HG02763 (cell line): ENCODE measurements at regions not wholly inside any gene's neighbourhood (a gene's known extent, or its start where the extent isn't known, plus 50 kb on each side); places are given as distances from the start of the nearest gene placed in this dataset.
"Not testable (repeated sequence)": the region's sequence is repeated elsewhere in the genome, so short reads cannot be mapped to it uniquely, and the experiment has no call there.

Experiments
- ATAC-seq: cut with Tn5 transposase; IDR thresholded peaks from one replicate; pipeline ENCODE4 v1.9.1; 2021; ENCODE audit warnings: mild to moderate bottlenecking, moderate library complexity; ENCODE audit not compliant: unreplicated experiment

DNA sequence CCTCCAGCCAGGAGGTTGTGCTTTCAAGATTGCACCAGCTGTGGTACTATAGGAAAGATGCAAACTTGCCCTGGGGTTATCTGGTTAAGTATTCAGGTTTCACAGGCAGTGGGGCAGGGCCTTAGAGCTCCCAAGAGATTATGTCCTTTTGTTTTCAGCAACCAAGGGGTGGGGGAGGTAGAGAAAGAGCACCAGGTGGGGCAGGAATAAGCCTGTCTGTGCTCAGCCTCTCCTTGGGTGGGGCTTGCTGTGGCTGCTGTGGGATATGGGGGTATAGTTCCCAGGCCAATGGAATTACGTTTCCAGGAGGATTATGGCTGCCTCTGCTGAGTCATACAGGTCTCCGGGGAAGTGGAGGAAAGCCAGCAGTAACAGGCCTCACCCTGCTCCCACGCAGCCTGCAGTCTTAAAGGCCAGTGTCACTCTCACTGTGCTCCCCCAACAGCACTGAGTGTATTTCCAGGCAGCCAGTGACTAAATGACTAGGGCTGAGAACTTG lies 508.6 kb downstream of the RWDD3 start:
- ATAC-seq: no peak

DNA sequence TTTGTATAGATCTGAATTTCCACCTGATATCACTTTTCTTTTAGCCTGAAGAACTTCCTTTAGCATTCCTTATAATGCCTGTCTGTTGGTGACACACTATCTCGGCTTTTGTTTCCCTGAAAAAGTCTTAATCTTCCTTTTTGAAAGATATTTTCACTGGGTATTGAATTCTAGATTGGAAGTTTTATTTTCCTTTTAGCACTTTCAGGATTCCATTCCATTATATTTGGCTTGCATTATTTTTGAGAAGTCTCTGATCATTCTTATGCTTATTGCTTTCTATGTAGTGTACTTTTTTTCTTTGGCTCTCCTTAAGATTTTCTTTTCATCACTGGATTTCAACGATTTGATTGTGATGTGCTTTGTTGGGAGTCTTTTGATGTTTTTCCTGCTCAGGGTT lies 510.7 kb downstream of the RWDD3 start:
- ATAC-seq: no peak

DNA sequence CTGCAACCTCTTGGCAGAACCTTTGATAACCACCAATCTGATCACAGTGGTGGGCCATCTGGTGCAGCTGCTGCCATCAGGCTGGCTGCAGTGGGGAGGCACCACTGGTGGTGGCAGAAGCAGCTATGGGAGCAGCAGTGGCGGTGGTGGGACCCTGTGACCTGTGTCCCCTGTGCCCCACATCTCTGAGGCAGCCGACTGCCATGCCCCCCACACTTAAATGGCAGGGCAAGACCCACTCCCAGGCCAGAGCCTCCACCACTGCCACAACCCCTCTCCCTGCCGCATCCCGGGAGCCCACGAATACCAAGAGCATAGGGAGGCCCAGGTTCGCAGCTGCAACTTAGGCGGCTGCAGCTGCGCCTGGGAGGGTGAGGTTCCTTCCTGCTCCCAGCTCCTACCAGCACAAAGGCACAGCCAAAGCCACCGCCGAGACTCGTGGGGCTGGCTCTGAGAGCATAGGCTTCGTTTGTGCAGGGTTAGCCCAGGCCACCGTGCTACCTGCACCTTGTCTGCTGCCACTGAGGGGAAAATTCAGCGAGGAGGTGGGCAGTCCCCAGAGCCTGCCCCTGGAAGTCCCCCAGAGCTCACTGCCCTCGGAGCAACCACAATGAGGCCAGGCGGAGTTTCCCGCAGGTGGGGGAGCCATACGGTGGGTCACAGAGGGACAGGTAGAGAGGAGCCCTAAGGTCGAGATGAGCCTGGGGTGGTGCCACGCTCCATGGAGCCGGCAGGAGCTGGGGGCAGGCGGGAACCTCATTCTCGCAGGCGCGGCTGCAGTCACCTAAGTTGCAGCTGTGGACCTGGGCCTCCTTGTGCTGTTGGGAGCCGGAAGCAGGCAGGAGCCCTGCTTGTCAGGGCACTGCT lies 518.7 kb downstream of the RWDD3 start:
- no peak for ATAC-seq

DNA sequence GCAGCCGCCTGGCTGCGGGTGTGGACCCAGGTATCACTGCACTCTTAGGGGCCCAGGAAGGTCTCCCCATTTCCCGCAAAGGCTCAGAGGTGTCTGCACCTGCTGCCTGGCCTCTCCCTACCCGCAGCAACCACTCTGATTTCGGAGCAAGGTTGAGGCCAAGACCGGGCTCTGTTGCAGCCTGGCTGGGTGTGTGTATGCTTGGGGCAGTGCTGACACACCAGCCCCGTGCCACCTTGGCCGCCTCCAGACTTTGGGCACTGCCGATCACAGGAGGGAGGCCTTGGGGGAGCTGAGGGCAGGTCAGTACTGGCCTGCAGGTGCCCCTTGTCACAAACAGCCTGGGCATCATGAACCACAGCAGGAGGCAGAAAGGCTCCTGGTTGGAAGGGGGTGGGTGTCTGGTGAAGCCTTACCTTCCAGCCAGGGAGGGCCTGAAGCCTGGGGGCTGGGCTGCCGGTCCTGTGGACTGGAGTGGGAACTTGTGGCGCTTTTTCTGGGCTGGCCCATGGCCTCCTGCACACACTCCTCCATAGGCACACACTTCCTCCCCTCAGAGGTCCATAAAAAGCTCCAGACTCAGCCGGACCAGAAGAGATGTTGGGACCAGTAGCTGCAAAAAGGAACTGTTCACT lies 519.5 kb downstream of the RWDD3 start:
- no peak for ATAC-seq

DNA sequence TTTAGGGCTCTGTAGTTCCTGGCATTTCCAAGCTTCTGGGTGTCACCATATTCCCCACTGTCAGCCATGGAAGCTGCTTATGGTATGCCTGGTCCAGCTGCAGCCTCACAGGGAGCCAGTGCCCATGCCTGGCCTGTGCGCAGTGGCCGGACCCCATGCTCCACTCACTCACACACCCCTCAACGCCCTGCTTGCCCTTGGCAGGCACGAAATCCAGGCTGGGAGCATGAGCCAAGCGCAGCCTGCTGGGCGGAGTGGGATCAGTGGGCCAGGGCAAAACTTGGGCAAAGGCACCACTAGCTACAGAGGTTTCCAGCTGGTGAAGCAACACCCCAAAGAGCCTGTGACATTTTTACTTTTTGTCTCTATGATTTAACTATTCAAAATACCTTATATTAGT lies 520.4 kb downstream of the RWDD3 start:
- ATAC-seq: no peak

DNA sequence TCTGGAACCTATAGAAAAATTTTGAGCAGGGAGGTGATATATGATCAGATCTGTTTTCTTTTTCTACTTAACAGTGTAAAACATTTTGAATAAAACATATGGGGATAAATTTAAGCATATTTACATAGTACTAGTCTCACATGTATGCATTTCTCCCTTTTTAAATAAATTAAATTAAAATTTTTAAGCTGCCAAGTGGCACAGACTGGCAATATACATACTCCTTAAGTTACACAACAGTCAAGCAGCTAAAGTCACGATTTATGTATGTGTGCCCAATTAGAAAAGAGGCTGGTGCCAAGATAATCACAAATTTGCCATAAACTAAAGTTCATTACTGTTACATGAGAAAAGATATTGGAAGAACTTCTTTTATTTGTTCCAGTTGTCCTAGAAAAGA lies 532.0 kb downstream of the RWDD3 start:
- ATAC-seq: no peak

DNA sequence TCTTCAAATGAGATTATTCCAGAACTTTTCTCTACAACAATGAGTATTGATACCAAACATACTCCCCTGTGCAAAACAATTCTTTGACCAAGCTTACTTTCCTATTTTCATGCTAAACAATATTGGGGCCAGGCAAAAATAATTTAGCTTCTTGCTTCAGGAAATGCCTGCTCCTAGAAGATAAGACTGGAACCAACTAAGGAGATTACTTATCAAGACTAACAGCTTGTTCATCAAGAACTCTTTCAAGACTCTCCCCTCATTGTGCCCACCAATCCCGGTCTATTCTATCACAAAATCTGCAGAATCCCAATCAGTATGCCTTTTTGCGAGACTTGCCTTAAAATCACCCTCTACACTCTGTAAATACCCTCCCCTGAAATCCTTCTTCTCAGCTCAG lies 536.6 kb downstream of the RWDD3 start:
- no peak for ATAC-seq

DNA sequence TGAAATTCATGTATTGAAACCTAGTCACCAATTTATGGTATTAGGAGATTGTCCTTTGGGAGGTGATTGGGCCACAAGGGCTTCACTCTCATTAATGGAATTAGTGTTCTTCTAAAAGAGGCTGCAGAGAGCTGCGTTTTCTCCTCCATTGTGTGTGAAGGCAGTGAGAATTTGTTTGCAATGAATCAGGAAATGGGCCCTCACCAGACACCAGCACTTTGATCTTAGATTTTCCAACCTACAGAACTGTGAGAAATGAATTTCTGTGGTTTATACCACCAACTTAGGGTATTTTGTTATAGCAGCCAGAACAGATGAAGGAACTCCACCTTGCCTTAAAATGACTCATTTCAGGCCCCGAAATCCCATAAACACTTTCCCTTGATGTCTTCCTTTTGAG lies 544.2 kb downstream of the RWDD3 start:
- no peak for ATAC-seq

DNA sequence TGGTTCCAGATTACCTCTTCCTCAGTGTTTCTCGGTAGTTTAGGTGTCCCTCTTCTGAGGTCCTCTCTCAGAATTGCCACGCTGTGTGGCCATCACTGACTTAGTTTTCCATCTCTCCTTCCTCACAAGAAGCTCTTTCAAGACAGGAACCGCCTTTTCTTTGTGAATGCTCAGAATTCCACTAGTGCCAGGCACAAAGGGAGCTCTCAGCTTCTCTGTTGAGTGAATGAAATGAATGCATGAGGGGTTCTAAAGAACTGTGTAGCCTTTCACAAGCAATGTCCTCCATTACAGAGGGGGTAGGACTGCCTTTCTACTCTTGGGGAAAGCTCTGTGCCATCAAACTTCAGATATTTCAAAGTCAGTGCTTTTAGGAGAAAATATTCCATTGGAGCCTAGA lies 546.8 kb downstream of the RWDD3 start:
- ATAC-seq: no peak

DNA sequence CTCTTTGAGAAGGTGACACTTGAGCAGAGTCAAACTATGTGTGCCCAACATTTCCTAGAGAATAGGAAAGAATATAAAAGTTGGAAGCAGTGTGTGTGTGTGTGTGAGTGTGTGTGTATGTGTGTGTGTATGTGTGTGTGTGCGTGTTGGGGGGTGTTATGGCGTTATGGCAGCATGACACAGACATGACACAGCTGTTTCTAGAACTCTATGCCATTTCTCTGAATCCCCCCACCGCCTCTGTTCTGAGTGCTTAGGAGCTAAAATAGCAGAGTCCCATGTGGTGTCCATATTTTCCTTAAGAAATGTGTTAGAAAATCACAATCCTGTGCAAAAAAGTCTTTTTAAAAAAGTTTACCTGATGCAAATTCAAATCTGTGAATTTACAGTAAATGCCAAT lies 556.1 kb downstream of the RWDD3 start:
- ATAC-seq: no peak

DNA sequence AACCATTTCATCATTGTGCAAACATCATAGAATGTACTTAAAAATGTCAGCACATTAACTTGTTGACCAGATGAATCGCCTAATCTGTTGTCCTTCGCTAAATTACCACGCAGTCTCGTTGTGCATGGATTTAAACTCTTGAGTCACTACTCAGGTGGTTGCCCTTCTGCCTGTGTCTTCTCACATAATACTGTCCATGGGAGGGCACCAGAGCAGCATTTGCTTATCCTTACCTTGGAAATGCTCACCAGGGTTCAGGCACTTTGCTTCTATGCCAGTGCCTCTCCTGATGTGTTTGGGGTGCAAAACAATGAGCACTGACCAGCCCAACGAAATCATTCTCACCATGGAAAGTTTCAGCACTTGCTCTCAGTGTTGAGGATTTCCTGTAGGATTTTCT lies 559.9 kb downstream of the RWDD3 start:
- ATAC-seq: no peak

DNA sequence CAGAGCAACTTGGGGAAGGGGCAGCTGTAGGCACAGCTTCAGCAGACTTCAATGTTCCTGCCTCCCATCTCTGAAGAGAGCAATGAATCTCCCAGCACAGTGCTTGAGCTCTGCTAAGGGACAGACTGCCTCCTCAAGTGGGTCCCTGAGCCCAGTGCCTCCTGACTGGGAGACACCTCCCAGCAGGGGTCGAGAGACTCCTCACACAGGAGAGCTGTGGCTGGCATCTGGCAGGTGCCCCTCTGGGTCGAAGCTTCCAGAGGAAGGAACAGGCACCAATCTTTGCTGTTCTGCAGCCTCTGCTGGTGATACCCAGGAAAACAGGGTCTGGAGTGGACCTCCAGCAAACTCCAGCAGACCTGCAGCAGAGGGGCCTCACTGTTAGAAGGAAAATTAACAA lies 563.8 kb downstream of the RWDD3 start:
- not testable (repeated sequence) for ATAC-seq

DNA sequence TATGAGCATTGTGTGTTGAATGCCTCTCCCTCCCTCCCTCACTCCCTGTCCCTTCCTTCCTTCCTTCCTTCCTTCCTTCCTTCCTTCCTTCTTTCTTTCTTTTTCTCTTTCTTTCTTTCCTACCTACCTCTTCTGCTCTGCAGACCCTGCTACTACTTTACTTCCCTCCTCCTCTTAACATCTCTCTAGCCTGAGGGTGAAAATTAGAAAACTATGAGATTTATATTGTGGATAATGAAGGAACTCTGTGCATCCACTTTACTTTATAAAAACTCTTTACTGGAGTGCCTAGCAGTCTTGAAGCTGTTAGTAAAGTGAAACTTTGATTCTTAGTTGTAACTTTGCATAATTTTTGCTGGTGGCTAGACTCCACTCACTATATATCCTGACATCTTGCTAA lies 572.2 kb downstream of the RWDD3 start:
- ATAC-seq: no peak

DNA sequence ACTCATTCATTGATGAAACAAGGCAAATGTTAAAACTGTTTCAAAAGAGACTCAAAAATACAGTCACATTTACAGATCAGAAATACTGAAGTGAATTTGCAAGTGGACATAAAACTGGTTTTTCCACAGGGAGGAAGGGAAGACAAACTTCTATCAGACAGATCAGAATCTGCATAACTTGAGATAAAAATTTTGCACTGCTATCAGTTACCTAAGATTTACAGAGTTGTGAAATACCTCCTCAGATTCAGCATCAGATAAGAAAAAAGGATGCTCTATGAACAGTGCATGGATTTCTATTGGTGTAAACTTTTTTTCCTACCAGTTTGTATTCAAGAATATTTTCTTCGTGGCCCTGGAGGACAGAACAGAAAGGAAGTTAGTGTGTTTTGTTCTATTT lies 575.4 kb downstream of the RWDD3 start:
- no peak for ATAC-seq

DNA sequence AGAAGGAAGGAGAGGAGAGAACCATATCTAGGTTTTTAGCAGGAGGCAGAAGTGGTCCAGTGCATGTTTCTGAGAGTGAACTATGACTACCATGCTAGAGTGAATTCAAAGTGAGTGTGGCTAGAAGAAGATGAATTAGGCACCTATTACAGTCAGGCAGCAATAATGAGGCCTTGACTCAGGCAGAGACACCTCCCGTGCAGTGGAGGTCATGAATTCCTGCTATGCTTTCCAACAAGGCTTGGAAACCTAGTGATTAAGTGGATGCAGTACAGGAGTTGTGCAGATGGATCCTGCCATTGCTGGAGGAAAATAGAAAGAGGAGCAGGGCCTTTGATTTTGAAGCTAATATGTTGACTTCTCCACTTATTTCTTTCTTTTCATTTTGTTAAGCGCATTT lies 581.5 kb downstream of the RWDD3 start:
- no peak for ATAC-seq

DNA sequence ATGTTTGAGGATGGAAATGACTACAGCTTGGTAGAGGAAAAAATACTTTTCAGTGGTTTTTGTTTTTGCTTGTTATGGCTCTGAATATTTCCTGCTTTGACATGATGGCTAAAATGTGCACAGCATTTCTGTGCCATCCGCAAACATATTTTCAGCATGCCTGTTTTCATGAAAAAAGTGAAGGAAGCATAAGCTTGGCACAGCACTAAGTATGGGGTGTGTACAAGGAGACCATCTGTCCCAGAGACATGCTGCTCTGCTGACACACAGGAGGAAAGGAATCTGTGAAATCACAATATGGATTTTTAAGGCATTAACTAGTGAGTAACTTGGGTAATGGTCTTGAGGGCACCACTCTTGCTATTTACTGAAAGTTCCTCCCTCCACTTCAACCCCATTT lies 595.5 kb downstream of the RWDD3 start:
- ATAC-seq: no peak

DNA sequence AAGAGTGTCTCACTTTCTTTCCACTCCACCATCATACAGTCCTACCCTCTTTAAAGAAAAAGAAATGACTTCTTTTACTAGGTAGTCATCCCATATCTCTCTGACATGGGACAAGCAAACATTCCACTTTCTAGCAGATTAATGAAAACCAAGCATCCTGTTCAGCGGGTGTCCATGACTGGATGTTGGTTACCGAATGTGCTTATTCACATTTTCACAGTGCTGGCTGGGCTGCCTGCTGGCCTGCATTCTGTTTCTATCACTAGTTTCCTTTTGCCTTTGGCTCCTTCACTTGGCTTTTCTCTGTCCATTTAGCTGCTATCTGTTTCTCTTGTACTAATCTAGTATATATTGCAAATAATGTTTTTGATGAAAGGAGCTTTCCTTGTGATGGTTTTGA lies 598.4 kb downstream of the RWDD3 start:
- no peak for ATAC-seq

DNA sequence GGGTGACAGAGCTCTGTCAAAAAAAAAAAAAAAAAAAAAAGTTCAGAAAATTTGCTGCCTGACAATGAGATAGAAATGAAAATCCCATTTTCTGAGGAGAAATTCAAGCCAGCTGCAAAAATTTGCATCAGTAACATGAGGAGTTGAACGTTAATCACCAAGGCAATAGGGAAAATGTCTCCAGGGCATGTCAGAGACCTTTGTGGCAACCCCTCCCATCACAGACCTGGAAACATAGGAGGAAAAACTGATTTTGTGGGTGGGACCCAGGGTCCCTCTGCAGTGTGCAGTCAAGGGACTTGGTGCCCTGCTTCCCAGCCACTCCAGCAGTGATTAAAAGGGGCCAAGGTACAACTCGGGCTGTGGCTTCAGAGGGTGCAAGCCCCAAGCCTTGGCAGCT lies 615.4 kb downstream of the RWDD3 start:
- ATAC-seq: no peak

DNA sequence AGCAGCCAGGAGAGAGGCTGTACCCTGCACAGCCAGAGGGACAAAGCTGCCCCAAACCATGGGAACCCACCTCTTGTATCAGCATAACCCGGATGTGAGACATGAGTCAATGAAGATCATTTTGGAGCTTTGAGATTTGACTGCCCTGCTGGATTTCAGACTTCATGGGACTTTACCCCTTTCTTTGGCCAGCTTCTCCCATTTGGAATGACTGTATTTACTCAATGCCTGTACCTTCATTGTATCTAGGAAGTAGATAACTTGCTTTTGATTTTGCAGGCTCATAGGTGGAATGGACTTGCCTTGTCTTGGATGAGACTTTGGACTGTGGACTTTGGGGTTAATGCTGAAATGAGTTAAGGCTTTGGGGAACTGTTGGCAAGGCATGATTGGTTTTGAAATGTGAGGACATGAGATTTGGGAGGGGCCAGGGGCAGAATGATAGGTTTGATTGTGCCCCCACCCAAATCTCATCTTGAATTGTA lies 616.2 kb downstream of the RWDD3 start:
- ATAC-seq: no peak

DNA sequence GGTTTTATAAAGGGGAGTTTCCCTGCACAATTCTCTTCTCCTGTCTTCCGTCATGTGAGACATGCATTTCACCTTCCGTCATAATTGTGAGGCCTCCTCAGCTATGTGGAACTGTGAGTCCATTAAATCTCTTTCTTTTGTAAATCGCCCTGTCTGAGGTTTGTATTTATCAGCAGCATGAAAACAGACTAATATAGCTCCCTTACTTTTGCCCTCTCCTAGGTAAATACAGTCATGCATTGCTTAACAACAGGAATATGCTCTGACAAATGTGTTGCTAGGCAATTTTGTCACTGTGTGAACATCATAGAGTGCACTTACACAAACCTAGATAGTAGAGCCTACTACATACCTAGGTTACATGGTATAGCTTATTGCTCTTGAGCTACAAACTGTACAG lies 616.8 kb downstream of the RWDD3 start:
- no peak for ATAC-seq

DNA sequence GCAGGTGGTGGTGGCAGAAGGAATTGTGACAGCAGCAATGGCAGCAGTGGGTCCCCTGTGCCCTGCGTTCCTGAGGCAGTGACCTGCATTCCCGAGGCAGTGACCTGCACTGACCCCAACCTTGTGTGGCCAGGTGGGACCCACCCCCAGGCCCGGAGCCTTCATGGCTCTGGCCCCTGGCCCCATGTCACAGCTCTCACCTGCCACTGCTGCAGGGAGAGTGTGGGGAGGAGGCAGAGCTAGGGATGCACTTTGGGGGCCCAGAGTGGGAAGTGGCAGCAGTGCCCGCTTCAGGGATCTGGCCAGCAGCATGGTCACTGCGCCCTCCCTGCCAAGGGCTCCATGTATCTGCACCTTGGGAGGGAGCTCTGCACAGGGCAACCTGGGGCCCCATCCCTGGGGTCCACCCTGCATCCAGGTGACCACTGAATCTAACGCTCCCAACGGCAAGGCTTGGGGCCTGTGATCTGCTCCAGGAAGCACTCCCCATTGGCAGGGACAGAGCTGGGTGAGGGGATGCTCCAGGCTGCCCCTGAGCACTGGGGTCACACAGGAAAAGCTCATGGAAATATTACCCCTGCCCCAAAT lies 618.6 kb downstream of the RWDD3 start:
- no peak for ATAC-seq

DNA sequence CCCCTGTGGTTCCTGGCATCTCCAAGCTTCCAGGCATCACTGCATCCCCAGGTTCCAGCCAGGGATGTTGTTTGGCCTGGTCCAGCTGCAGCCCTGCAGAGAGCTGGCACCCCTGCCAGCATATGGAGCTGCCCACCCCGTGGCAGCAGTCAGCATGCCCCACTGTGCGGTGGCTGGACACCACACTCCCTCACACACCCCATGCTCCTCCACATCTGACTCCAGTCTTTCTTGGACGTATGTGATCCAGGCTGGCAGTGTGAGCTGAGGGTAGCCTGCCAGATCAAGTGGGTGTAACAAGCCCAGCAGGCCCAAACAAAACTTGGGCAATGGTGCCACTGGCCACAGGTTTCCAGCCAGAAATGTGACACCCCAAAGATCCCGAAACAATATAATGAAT lies 620.4 kb downstream of the RWDD3 start:
- ATAC-seq: no peak
